Stimulated activated CD8-positive, alpha-beta memory T cell treated with anti-CD3 and anti-CD28 coated beads, Interleukin-15, amount 100 ng/mL, for 4 hours (primary cell): ENCODE measurements at regions not wholly inside any gene's neighbourhood (a gene's known extent, or its start where the extent isn't known, plus 50 kb on each side); places are given as distances from the start of the nearest gene placed in this dataset.

Source experiments
- DNase-seq, 2 donors: peaks; one replicate each; pipeline ENCODE4 v3.0.0-alpha.2; 2020; ENCODE audit warnings: low read depth in 2 of 2

DNA sequence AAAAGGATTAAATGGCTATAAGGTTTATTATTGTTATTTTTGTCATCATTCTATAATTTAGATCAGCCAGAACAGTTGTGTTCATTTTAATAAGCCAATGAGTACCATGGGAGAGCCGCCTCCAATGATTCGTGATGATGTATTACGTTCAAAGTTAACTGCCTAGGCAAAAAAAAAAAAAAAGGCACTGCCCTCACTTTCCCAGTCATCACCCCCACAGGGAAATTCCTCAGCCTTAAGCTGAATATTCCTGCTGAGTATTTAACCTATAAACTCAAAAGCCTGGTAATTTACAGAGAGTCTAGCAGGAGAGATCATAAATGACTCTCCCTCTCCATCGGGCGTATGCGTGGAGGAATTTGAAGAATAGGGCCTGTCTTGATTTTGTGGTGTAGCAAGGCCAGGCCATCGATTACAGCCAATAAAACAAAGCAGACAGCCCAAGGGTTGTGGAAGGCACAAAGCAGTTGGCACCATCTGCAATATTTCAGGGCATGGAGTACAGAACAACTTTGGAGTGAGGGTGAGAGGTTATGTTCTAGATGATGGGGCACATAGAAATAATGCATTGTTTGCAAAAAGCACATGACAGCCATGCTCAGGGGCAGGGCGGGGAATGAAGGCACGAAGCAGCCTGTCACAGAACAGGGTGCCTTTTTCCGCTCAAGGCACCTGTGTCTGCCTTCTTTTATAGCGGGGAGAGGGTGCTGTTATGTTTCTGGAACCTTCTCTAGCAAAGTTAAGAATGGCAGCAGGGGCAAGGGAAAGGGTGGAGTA lies 138.2 kb upstream of the DTNBP1 start:
- no peak for DNase-seq

DNA sequence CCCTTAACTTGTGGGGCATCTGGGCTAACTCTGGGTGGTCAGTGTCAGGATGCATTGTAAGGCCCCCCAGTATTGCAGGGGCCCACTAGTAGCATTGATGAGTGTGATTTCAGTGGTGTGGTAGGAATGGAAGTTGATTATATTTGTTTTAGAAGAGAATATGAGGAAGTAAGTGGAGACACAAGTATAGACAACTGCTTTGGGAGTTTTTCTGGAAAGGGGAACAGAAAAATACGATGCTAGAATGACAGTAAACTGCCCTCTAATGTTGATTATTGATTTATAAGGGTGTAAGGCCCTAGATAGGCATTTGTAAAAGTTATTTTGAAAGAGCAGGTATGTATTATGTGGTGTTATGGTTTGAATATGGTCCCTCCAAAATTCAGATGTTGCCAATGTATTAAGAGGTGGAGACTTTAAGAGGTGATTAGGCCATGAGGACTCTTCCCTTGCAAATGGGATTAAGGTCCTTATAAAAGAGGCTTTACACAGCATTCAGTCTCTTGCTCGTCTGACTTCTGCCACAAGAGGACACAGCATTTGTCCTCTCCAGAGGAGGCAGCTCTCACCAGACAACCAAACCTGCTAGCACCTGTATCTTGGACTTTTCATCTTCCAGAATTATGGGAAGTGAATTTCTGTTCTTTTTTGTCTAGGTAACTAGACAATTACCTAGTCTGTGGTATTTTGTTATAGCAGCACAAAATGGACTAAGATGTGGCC lies 135.9 kb upstream of the DTNBP1 start:
- DNase-seq = no peak

DNA sequence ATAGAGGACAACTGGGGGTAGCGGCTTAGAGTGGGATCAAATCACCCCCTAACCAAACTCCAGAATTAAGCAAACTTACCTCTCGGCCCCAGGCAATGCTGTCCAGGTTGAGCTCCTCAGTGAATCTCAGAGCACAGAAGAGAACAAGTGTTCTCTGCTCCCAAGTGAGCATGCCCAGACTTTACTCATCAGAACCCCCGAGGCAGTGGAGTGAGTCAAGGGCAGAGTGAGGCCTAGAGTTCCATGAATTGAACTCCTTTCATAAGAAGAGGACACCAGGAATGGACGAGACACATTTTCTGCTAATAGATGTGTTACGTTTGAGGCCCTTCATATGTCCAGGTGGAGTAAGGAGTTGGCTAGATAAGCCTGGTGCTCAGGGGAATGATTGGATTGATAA lies 134.0 kb upstream of the DTNBP1 start:
- DNase-seq = no peak

DNA sequence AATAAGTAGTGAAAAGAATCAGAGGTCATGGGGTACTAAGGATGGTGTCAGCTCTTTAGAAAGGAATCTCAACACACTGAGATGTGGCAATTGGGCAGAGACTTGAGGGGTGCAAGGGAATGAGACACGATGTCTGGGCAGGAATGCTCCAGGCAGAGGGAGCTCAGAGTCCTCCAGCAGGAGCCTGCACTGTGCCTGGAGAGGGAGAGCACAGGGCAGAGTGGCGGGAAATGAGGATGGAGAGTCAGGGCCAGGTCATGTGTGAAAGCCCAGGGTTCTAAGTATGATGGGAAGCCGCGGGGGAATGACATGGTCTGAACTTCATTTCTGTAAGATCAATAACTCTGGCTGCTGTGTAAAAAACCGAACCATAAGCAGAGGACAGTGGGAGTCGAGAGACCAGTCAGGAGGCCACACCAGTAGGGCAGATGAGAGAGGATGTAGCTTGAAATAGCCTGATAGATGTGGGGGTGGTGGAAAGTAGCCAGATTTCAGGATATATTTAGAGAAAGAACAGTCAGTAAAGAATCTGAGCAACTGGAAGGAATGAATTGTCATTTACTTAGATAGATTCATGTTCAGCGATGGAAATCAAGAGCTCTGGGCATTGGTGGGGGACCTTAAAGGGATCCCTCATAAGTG lies 133.4 kb upstream of the DTNBP1 start:
- DNase-seq = no peak

DNA sequence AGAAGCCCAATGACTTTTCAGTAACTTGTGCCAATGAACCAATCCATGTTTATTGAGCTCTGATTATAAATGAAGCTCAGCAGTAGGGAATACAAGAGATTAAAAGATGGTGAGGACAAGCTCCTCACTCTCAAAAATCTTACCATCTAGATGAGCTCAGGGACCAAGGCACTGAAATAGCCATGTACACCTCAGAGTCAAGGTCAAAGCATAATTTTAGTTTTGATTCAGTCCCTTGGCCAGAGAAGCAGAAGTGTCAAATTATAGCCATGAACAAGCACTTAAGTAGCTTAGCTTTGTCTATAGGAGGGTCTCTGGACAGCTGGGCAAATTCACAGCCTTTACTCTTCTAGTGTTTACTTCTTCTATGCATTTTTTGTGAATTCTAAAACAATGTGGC lies 131.0 kb upstream of the DTNBP1 start:
- no peak for DNase-seq

DNA sequence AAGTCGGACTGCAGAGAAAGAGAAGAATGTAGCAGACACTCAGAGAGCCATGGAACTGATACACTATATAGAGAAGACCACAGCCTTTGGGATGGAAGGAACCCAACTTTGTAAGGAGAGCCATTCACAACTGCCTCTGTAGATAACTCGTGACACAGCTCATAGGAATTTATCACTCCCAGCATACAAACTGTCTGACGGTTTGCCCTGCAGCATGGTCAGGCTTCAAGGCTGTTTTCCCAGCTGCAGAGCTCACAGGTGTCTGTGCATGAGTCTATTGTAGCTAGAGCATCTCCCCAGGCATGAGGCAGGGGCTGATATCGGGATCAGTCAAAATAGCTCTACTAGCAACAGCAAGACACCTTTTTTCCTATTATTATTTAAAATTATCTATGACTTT lies 130.5 kb upstream of the DTNBP1 start:
- no peak for DNase-seq

DNA sequence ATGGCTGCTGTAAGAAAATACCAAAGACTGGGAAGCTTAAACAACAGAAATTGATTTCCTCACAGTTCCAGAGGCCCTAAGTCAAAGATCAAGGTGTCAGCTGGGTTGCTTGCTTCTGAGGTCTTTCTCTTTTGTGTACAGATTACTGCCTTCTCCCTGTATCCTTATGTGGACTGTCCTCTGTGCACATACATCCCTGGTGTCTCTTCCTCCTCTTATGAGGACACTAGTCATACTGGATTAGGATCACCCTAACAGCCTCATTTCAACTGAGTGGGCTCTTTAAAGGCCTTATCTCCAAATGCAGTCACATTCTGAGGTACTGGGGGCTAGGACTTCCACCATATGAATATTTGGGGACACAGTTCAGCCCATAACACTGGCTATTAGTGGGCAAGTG lies 130.0 kb upstream of the DTNBP1 start:
- no peak for DNase-seq

DNA sequence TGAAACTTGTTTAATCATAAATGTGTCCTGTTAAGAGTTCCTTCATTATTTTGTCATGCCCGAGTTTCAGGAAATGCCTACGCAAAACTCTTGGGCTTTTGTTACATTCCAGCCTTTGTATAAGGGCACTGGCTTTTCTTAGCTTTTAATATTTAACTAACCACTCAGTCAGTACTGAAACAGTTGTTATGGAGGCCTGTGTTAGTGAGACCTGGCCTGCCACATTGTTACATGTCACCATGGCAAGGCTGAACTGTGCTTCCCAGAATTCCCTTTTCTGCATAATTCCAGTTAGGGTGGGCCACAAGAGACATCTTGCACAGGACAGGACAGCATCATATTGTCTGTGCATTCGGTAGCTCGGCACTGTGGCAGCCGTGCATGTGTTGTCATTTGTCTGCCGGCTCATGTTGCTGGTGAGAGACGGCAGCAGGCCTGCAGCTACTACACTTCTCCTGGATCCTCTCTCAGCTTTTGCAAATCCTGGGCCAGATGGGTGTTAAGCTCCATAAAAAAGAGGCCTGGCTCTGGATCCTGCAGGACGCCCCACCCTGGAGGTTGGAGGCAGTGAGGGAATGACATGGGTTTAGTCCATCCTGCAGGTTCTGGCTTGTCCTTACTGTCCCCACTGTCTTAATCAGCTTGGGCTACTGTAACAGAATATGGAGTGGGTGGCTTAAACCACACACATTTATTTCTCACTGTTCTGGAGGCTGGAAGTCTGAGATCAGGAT lies 128.8 kb upstream of the DTNBP1 start:
- DNase-seq = no peak

DNA sequence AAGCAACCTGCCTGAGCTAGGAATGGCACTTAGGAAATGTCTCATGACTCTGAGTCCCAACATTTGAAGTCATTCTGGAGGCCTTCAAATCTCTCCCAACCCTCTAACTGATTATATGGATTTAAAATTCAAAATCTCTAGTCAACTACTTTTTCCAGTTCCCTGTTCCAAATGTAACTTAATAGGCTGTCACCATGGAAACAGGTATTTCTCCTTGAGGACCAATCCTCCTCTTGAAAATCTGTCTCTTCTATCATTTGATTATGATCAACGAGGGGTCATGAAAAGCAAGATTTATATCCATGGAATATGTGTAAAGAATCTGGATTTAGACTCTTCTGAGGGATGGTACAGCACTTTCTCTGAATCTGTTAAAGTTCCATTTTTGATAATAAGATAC lies 127.3 kb upstream of the DTNBP1 start:
- no peak for DNase-seq

DNA sequence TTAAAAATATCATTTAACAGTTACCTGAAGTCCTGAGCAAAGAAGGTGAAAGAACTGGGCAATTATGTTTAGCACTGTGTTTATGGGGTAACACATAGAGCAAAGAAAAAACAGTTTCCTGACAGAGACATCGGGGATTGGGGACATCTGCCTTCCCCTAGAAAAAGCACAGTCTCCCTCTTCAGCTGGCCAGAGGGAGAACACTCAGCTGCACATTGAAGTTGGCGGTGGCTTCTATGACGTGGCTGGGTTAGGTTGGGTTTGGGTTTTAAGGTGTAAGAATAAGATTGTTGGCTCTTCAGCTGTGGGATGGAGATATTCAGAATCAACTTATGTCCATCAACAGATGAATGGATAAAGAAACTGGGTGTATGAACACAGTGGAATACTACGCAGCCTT lies 124.0 kb upstream of the DTNBP1 start:
- no peak for DNase-seq

DNA sequence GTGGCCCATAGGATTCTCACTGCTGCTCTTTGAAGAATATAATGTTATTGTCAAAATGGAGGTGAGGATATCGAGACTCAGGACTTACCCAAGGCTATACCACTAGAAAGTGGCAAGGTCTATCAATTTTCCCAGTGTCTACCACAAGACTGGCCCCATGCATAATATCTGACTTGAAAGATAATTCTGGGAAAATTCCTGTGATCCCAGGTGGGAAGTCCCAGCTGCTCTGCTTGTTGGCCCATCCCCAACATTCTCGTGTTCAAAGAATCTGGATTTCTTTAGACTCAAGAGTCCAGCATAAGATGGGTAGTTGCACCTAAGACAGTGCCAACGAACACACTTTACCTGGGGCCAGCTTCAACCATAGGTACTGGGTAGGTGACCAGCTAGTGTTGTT lies 120.7 kb upstream of the DTNBP1 start:
- DNase-seq = no peak

DNA sequence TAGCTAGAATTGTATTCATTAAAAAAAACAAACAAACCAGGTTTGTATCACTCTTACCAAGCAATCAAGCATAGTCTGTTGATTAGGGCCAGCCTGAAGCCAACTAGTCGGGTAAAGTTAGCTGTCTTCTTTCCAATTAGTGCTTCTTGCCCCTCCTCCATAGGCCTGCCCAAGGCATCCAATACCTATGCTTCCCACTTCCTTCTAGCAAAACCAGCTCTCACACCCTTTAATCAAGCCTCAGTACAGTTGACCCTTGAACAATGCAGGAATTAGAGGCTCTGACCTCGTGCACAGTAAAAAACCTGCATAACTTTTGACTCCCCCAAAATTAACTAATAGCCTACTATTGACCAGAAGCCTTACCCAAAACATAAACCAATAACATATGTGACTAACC lies 119.1 kb upstream of the DTNBP1 start:
- DNase-seq = no peak

DNA sequence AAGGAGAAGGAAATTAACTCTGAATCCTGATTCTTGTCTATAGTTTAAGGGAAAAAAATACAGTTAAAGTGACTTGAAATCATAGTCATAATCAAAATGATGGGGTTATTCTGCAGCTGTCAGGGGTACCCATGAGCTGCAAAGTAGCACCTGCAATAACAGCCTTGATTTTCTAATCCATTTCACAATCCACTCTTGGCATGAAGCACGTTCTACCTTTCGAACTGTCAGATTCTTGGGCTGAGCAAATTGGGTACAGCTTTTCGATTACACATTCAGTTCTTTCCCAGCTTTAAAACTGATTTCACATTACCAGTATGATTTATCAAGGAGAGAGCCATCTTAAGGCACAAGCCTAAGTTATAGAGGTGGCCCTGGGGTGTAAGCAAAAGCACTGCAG lies 118.5 kb upstream of the DTNBP1 start:
- no peak for DNase-seq

DNA sequence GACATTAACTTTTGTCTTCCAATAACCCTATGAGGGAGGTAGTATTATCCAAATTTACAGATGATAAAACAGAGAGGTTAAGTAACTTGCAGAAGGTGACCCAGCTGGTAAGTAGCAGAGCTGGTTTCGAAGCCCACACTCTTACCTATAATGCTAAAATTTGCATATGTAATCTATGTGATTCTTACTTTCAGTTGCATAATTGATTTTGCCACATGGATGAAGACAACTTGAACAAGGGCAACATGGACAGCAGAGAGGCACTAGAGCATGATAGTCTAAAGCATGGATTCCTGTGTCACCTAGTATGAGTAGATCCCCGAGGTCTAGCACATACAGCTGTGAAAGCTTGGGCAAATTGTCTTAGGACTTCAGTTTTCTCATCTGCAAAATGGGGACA lies 117.6 kb upstream of the DTNBP1 start:
- DNase-seq = no peak

DNA sequence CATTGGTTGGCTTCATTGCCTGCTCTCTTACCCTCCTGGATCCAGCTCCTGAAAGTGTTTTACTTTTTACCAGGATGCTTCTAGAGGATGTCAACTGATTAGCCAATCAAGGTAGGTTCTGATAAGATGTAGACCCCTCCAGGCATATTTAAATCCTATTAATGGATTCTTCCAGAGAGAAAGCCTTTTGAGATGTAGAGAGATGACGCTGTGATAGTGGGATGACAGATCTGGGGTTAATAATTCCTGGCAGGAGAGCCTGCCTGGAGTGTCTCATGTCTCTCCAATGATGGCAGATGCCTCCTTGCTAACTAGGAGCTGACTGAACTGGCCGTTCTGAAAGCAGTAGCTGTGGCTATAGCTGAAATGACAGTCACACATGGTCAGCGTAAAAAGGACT lies 116.9 kb upstream of the DTNBP1 start:
- no peak for DNase-seq

DNA sequence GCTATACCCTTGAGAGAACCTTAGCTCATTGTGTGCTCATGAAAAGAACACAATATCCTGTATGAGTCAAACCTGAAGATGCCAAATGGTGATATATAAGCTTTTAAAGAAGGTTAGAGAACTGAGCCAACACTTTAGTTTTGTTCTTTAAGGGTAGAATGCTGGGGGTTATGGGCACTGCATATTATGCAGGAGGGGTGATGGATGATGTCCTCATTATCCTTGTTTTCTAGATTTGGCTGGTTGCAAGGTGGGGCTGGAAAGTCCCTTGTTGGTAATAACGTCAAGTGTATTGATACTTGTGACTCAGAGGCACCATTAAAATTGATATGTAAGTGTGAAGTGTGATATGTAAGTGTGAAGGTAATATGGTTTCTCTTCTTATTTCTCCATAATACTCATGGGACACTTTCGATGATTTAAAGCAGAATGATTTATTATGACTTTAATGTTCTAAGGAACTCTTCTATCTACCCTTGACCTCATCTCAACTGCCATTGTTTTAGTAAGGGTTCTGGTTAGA lies 113.7 kb upstream of the DTNBP1 start:
- no peak for DNase-seq

DNA sequence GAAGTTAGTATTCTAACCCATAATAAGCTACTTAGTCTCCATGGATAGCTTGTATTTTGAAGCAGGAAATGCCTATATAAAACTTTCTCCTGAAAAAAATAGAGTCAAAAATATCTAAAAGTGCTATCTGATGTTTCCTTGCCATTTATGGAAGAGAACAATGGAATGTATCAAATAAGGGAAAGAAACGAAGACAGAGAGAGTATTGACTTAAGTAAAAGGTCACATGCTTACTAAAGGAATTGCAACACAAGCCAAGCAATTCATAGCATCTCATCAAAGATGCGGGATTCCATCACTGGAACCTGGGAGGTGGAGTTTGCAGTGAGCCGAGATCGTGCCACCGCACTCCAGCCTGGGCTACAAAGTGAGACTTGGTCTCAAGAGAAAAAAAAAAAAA lies 112.9 kb upstream of the DTNBP1 start:
- no peak for DNase-seq

DNA sequence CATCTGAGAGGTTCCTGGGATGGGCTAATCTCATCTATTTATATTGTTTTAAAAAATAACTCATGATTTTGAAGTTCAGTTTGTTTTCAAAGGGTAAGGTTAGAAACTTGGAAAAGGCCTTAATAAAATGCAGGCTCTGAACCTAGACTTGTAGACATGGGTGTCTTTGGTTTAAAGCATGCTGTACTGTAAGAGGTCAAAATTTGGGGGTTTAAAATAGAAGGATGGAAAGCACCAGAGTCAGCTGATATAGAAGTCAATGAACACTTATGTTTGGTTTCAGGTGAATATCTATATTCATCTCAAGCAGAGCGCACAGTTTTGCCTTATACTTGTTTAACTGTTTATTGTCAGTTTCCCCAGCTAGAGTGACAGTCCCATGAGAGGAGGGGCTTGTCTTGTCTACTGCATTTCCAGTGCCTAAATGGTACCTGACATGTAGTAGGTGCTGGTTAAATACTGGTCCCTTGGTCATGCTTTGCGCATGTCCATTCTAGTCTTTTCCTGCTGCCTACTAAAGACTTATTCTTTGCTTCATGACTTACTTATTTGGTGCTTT lies 112.3 kb upstream of the DTNBP1 start:
- no peak for DNase-seq

DNA sequence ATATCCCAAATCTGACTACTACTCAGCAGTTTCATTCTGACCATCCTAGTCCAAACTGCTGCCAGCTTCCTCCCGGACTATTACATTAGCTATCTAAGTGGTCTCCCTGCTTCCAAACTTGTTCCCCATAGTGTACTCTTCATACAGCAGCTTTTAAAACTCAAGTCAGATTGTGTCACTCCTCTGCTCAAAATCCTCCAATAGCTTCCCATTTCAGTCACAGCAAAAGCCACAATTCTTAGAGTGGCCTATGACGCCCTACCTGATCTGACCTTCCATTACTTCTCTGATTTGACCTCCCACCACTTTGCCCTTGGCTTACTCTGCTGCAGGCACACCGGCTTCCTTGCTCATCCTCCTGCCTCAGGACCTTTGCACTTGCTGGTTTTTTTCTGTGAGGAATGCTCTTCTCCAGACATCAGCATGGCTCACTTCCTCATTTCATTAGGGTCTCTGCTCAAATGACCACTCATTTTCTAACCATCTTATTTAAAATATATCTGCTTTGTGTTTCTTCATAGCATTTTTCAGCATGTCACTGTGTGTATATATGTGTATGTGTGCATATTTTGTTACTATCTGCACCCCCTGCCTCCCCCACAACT lies 111.1 kb upstream of the DTNBP1 start:
- no peak for DNase-seq

DNA sequence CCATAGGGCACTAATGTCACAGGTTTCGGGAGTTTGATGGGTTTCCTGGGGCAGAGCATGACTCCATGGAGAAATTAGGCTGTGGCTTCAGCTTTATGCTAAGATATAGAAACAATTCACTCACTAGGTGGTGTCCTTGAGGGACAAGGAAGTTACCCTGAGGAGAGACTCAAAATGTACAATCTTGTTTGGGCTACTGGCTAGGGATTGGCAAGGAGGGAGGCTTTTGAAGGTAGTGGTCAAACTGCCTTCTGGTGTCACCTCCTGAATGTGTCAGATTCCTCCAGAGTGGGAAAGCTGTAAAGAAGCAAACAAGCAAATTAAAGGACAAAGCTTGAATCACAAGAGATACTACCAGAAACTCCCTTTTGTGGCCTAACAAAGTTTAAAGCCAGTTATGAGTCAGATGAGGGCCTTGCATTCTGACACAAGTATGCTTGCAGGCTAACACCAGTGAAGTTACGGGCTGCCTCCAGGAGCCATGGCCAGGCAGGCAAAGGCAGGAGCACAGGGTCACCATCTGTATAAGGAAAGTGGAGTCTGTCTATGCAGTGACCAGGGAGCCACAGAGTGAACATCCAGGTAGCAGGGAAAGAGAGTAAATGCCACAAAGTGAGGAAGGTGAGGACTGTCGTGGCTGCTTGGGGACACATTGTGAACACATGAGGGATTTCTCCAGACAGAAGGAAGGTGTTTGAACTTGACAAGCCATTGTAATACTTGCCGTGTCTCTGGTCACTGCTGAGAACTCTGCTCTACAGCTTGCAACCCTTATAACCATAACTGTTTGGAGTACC lies 107.7 kb upstream of the DTNBP1 start:
- DNase-seq = no peak
